Osteoblast (primary cell): ENCODE measurements at regions not wholly inside any gene's neighbourhood (a gene's known extent, or its start where the extent isn't known, plus 50 kb on each side); places are given as distances from the start of the nearest gene placed in this dataset.

ENCODE experiments used
- DNase-seq: peaks from one replicate; pipeline ENCODE4 v3.0.0; 2011; ENCODE audit warnings: low spot score, mixed read lengths; ENCODE audit not compliant: insufficient read length; ENCODE audit errors: missing footprints
- H2AFZ ChIP-seq: 2 replicates; pipeline ENCODE4 v1.6.0; 2011; ENCODE audit warnings: mild to moderate bottlenecking, low read length
- H3K27ac ChIP-seq: 2 replicates; pipeline ENCODE4 v1.5.1; 2011; ENCODE audit warnings: mild to moderate bottlenecking, low read depth, low read length, moderate library complexity
- H3K27me3 ChIP-seq: 2 replicates; pipeline ENCODE4 v1.6.0; 2012; ENCODE audit warnings: mild to moderate bottlenecking, control low read depth, inconsistent platforms, low read length, moderate library complexity; ENCODE audit not compliant: insufficient read depth
- H3K36me3 ChIP-seq: 2 replicates; pipeline ENCODE4 v1.5.1; 2011; ENCODE audit warnings: mild to moderate bottlenecking, low read length, control low read depth, moderate library complexity; ENCODE audit not compliant: insufficient read depth
- H3K4me1 ChIP-seq: 2 replicates; pipeline ENCODE4 v1.5.1; 2011; ENCODE audit warnings: mild to moderate bottlenecking, low read length, control low read depth, moderate library complexity; ENCODE audit not compliant: insufficient read depth
- H3K4me2 ChIP-seq: 2 replicates; pipeline ENCODE4 v1.6.0; 2011; ENCODE audit warnings: mild to moderate bottlenecking, low read length; ENCODE audit not compliant: insufficient read depth
- H3K4me3 ChIP-seq: fragments of 200-600 bp; sonication (generic); 3 replicates; pipeline ENCODE4 v1.5.1; 2012; ENCODE audit warnings: mild to moderate bottlenecking, low read length, inconsistent platforms; ENCODE audit not compliant: insufficient read depth
- H3K79me2 ChIP-seq: 2 replicates; pipeline ENCODE4 v1.6.0; 2012; ENCODE audit warnings: mild to moderate bottlenecking, low read length, control low read depth, inconsistent platforms; ENCODE audit not compliant: insufficient read depth
- H3K9me3 ChIP-seq: 2 replicates; pipeline ENCODE4 v1.5.1; 2011; ENCODE audit warnings: low read depth, low read length, control low read depth
- H4K20me1 ChIP-seq: 2 replicates; pipeline ENCODE4 v1.6.0; 2012; ENCODE audit warnings: mild to moderate bottlenecking, low read length, control low read depth; ENCODE audit not compliant: insufficient read depth
- TF ChIP-seq, protein P1 (sequence below): IDR thresholded peaks from 2 replicates; pipeline ENCODE4 v1.5.1; 2011; ENCODE audit warnings: mild to moderate bottlenecking, low read depth, low read length, moderate library complexity; ENCODE audit errors: extremely low read depth

DNA sequence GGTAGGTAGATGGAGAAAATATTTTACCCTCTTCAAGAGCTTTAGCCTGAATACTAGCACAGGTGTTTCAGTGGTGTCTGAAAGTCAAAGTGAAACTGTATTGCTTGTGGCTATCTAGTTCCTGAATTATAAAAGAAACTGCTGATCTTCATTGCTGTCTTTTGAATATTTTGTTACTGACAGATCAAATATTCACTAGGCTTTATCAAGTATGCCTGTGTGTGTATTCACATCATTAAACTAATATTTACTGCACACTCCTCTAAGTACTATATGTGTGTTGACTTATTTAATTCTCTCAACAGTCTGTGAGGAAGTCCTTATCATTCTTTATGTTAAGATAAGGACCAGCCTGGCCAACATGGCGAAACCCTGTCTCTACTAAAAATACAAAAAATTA is 139.6 kb downstream of the SOCS6 start:
- H3K4me1 ChIP-seq: peaks cover 17% of the 10 kb centered on the region
- H3K9me3 ChIP-seq: no peaks in the 10 kb centered on the region
- H3K27me3 ChIP-seq: no peaks in the 10 kb centered on the region
- H3K27ac ChIP-seq: no peak overlapping the region
- H3K79me2 ChIP-seq: no peaks in the 10 kb centered on the region
- no peaks in the 10 kb centered on the region for H4K20me1 ChIP-seq
- no peak overlapping the region for H3K4me3 ChIP-seq
- peak overlapping the region; percentile 12 for H2AFZ ChIP-seq
- no peak for DNase-seq
- TF ChIP-seq, protein P1, sequence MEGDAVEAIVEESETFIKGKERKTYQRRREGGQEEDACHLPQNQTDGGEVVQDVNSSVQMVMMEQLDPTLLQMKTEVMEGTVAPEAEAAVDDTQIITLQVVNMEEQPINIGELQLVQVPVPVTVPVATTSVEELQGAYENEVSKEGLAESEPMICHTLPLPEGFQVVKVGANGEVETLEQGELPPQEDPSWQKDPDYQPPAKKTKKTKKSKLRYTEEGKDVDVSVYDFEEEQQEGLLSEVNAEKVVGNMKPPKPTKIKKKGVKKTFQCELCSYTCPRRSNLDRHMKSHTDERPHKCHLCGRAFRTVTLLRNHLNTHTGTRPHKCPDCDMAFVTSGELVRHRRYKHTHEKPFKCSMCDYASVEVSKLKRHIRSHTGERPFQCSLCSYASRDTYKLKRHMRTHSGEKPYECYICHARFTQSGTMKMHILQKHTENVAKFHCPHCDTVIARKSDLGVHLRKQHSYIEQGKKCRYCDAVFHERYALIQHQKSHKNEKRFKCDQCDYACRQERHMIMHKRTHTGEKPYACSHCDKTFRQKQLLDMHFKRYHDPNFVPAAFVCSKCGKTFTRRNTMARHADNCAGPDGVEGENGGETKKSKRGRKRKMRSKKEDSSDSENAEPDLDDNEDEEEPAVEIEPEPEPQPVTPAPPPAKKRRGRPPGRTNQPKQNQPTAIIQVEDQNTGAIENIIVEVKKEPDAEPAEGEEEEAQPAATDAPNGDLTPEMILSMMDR: no peak
- no peaks in the 10 kb centered on the region for H3K36me3 ChIP-seq
- no peak overlapping the region for H3K4me2 ChIP-seq

DNA sequence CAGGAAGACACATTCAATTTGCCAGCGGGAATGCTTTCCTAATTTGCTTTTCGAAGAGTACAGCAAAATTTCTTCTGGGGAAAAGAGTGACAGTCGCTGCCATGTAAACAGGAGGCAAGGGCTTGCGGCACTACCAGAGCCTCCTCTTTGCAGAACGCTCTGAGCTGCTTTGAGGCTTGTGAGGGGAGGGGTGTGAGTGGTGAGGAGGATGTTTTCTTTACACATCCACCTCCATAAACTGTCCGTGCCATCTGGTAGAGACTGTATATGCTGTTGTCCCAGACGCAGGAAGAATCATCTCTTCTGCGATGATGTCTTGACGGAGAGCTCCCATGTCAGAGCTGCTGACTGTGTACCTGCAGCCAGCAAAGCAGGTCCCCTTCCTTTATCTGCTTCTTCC is 138.0 kb downstream of the SOCS6 start:
- Histone ChIP-seq H3K4me1 (peaks cover 33% of the 10 kb centered on the region), H3K4me2 (no peak overlapping the region), H3K79me2 (no peaks in the 10 kb centered on the region), H4K20me1 (no peaks in the 10 kb centered on the region), H3K9me3 (no peaks in the 10 kb centered on the region), H3K27me3 (no peaks in the 10 kb centered on the region), H2AFZ (no peak overlapping the region), H3K36me3 (no peaks in the 10 kb centered on the region), H3K4me3 (no peak overlapping the region), H3K27ac (no peak overlapping the region)
- DNase-seq: no peak
- TF ChIP-seq, protein P1: no peak

DNA sequence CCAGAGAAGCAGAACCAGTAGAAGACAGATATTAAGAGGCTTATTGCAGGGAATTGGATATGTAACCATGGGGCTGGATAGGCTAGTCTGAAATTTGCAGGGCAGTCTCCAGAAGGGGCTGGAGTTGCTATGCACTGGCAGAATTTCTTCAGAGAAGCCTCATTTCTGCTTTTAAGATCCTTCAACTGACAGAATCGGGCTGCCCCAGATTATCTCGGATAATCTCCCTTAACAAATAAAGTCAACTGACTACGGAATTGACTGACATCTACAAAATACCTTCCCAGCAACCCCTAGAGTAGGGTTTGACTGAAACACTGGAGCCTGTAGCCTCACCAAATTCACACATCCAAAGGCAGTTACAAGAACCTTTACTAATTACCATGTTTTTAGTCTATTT is 136.4 kb downstream of the SOCS6 start:
- Histone ChIP-seq H3K36me3 (no peaks in the 10 kb centered on the region), H3K9me3 (no peaks in the 10 kb centered on the region), H3K4me3 (no peak overlapping the region), H2AFZ (no peak overlapping the region), H3K27me3 (no peaks in the 10 kb centered on the region), H3K4me2 (no peak overlapping the region), H3K4me1 (peaks cover 41% of the 10 kb centered on the region), H3K27ac (no peak overlapping the region), H4K20me1 (no peaks in the 10 kb centered on the region), H3K79me2 (no peaks in the 10 kb centered on the region)
- no peak for DNase-seq
- TF ChIP-seq, protein P1: no peak

DNA sequence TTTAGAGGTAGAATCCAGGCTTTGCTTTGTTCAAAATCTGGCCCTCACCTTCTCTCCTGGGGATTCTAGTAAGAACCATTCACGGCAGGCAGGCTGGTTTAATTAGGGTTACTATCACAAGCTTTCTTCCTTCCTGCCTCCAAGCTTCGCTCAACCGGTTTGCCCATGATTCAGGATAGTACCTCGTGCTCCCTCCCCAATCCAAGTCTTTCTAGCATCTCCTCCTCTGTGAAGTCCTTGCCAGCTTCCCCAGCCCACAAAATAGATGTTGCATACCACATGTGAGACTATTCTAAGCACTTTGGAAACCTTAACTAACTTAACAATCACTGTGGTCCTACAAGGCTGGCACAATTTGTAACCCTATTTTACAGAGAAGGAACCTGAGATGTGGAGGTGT is 135.1 kb downstream of the SOCS6 start:
- peak overlapping the region; percentile 95 for H3K27ac ChIP-seq
- peak overlapping the region; percentile 15 for H3K4me2 ChIP-seq
- peak overlapping the region; percentile 39 for H2AFZ ChIP-seq
- no peak overlapping the region for H3K4me3 ChIP-seq
- H3K27me3 ChIP-seq: no peaks in the 10 kb centered on the region
- peaks cover 54% of the 10 kb centered on the region for H3K4me1 ChIP-seq
- DNase-seq: peak; percentile 90
- H3K36me3 ChIP-seq: no peaks in the 10 kb centered on the region
- no peaks in the 10 kb centered on the region for H3K9me3 ChIP-seq
- H4K20me1 ChIP-seq: no peaks in the 10 kb centered on the region
- H3K79me2 ChIP-seq: no peaks in the 10 kb centered on the region
- TF ChIP-seq, protein P1: no peak
